Neural crest cell (in vitro differentiated cells): ENCODE measurements at regions not wholly inside any gene's neighbourhood (a gene's known extent, or its start where the extent isn't known, plus 50 kb on each side); places are given as distances from the start of the nearest gene placed in this dataset.

Source experiments
- DNase-seq: peaks from one replicate; pipeline ENCODE4 v3.0.0; 2021; ENCODE audit warnings: low read depth, mixed read lengths, low spot score
- H3K27ac Mint-ChIP-seq: one replicate; pipeline ENCODE4 v1.8.0; 2021; ENCODE audit warnings: mild to moderate bottlenecking, mixed read lengths; ENCODE audit not compliant: unreplicated experiment
- H3K27me3 Mint-ChIP-seq: 2 replicates; pipeline ENCODE4 v1.8.0; 2021; ENCODE audit warnings: low read depth, mild to moderate bottlenecking, mixed read lengths
- H3K36me3 Mint-ChIP-seq: 2 replicates; pipeline ENCODE4 v1.8.0; 2021; ENCODE audit warnings: low read depth, mild to moderate bottlenecking, mixed read lengths
- H3K4me1 Mint-ChIP-seq: 2 replicates; pipeline ENCODE4 v1.8.0; 2021; ENCODE audit warnings: mixed read lengths
- H3K4me3 Mint-ChIP-seq: one replicate; pipeline ENCODE4 v1.8.0; 2021; ENCODE audit warnings: mild to moderate bottlenecking, mixed read lengths
- H3K9me3 Mint-ChIP-seq: 2 replicates; pipeline ENCODE4 v1.8.0; 2021; ENCODE audit warnings: mixed read lengths
- TF ChIP-seq, protein P1 (sequence below): fragments of 200-600 bp; sonication (generic); conservative IDR thresholded peaks from 2 replicates; pipeline ENCODE4 v1.5.0; 2021; ENCODE audit warnings: antibody characterized with exemption, mild to moderate bottlenecking

DNA sequence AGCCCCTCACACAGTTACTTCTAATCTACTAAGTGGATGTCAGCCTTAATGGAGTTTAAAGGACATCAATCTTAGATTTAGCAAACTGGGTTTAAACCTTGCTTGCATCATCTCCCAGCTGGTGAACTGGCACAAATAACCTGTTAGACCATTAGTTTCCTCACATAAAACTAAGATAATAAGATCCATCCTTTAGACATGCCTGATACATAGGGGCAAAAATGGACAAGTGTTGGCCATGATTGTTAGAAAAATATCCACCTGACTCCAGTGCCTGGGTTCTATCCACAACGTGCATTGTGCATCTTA, 439.1 kb downstream of the TNS3 start:
- DNase-seq: no peak
- H3K27ac Mint-ChIP-seq: no peak overlapping the region
- H3K36me3 Mint-ChIP-seq: no peaks in the 10 kb centered on the region
- no peaks in the 10 kb centered on the region for H3K4me1 Mint-ChIP-seq
- H3K4me3 Mint-ChIP-seq: no peak overlapping the region
- no peaks in the 10 kb centered on the region for H3K27me3 Mint-ChIP-seq
- peaks cover 3% of the 10 kb centered on the region for H3K9me3 Mint-ChIP-seq
- TF ChIP-seq, protein P1, sequence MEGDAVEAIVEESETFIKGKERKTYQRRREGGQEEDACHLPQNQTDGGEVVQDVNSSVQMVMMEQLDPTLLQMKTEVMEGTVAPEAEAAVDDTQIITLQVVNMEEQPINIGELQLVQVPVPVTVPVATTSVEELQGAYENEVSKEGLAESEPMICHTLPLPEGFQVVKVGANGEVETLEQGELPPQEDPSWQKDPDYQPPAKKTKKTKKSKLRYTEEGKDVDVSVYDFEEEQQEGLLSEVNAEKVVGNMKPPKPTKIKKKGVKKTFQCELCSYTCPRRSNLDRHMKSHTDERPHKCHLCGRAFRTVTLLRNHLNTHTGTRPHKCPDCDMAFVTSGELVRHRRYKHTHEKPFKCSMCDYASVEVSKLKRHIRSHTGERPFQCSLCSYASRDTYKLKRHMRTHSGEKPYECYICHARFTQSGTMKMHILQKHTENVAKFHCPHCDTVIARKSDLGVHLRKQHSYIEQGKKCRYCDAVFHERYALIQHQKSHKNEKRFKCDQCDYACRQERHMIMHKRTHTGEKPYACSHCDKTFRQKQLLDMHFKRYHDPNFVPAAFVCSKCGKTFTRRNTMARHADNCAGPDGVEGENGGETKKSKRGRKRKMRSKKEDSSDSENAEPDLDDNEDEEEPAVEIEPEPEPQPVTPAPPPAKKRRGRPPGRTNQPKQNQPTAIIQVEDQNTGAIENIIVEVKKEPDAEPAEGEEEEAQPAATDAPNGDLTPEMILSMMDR: no peak

DNA sequence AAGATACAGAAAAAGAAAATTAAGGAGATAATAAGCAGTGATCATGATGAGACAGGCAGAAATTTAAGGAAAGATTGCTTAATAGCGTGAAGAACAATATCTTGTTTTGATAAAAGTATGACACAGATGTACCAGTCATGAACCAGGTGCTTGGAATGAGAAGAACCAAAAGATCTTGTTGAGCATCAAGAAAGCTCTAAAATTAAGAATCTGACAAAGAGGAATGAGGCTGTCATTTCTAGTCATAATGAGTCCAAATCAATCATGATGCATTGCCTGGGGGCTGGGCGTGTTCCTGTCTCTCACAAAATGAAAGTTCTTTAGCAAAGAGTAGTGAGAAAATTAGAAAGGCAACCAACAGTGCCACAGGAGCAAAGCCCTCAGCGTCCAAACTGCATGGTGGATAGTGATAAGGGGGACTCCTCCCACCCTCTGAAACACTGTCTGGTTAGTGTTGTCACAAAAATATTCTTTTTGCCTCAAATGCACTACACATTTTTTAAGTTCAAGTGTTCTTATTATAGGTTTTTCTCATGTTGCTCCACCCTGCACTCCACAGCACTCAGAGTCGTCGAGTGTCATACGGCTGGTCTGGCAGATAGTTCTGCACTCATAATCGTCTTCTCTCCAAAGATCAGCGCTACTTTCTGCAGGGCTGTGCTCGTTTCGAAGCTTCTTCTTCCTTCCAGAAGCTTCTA, 439.6 kb downstream of the TNS3 start:
- peaks cover 3% of the 10 kb centered on the region for H3K9me3 Mint-ChIP-seq

DNA sequence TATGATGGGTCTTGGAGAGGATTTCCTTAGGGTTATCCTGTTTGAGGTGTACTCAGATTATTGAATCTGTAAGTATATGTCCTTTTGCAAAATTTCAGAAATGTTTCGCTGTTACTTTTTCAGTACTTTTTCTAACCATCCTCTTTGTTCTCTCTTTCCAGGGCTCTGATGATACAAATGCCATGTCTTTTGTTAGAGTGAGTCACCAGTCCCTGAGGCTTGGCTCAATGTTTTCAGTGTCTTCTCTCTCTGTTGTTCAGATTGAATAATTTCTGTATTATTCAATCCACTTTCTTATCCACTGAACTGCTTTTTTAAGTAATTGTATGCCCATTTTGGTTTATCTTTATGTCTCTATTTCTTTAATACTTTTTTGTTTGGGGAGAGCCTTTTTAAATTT, 449.4 kb downstream of the TNS3 start:
- Mint-ChIP-seq H3K27ac (peak overlapping the region; percentile 2), H3K9me3 (no peaks in the 10 kb centered on the region), H3K27me3 (no peaks in the 10 kb centered on the region), H3K4me1 (peaks cover 7% of the 10 kb centered on the region), H3K4me3 (no peak overlapping the region), H3K36me3 (no peaks in the 10 kb centered on the region)
- TF ChIP-seq, protein P1: no peak
- DNase-seq: no peak

More for the DNA sequence above, 439.6 kb downstream of the TNS3 start:
- DNase-seq: no peak
- no peaks in the 10 kb centered on the region for H3K4me1 Mint-ChIP-seq
- no peak overlapping the region for H3K27ac Mint-ChIP-seq
- H3K27me3 Mint-ChIP-seq: no peaks in the 10 kb centered on the region
- H3K4me3 Mint-ChIP-seq: no peak overlapping the region
- TF ChIP-seq, protein P1: no peak
- H3K36me3 Mint-ChIP-seq: no peaks in the 10 kb centered on the region

DNA sequence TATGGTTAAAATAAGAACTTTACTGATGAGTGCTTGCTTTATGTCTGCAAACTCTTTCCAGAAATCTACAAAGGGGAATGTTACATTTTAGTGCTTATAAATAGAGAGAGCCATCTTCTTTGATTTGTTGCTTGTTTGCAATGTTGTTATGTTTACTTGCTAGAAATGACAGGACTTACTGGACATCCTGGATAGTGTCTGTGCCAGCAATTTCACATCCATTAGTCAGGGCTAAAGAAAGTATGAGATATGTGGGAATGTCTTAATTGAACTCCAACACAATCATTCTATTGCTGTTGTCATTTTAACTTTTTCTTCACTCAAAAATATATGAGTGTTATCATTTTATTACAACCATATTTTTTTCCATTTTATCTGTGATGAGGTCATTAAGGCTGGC, 453.2 kb downstream of the TNS3 start:
- H3K9me3 Mint-ChIP-seq: no peaks in the 10 kb centered on the region
- no peak for DNase-seq
- H3K27me3 Mint-ChIP-seq: no peaks in the 10 kb centered on the region
- H3K4me1 Mint-ChIP-seq: peaks cover 7% of the 10 kb centered on the region
- TF ChIP-seq, protein P1: no peak
- no peak overlapping the region for H3K4me3 Mint-ChIP-seq
- no peak overlapping the region for H3K27ac Mint-ChIP-seq
- H3K36me3 Mint-ChIP-seq: no peaks in the 10 kb centered on the region

DNA sequence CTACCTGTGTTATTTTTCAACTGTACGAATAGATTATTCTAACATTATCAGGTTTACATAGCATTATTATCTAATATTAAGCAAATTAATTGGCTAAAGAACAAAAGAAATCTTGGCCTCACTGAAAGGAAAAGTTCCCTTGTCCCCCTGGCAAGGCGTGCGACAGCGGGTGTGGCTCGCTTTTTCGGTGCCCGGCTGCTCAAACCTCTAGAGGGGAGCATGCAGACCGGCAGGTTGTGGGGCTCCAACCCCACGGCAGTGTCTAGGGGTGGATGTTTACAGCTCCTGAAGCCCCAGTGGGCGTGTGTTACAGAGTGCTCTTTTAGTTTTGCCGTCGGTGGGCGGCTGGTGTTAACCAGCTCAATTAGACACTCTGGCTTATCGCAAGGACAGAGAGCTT, 456.4 kb downstream of the TNS3 start:
- Mint-ChIP-seq H3K27ac (no peak overlapping the region), H3K36me3 (no peaks in the 10 kb centered on the region), H3K9me3 (no peaks in the 10 kb centered on the region), H3K4me1 (no peaks in the 10 kb centered on the region), H3K4me3 (no peak overlapping the region), H3K27me3 (no peaks in the 10 kb centered on the region)
- TF ChIP-seq, protein P1: no peak
- DNase-seq: no peak
